Inflammatory macrophage treated with lipopolysaccharide for 4 hours (primary cell): ENCODE measurements at regions not wholly inside any gene's neighbourhood (a gene's known extent, or its start where the extent isn't known, plus 50 kb on each side); places are given as distances from the start of the nearest gene placed in this dataset.
"Not testable (repeated sequence)": the region's sequence is repeated elsewhere in the genome, so short reads cannot be mapped to it uniquely, and the experiment has no call there.

Experiments used
- DNase-seq: peaks from one replicate; pipeline ENCODE4 v3.0.0-alpha.2; 2020

GRCh38 chr2:47728551-47728950 lies 54.4 kb upstream of the MSH6 start:
- no peak for DNase-seq

GRCh38 chr2:47727956-47728355 lies 55.0 kb upstream of the MSH6 start:
- no peak for DNase-seq

- not testable (repeated sequence) for DNase-seq
Measured at GRCh38 chr2:47726978-47727377, 56.0 kb upstream of the MSH6 start.

GRCh38 chr2:47725808-47726207 lies 57.1 kb upstream of the MSH6 start:
- no peak for DNase-seq

GRCh38 chr2:47724221-47724981 lies 58.5 kb upstream of the MSH6 start:
- peak; percentile 63 for DNase-seq

GRCh38 chr2:47721296-47721695 lies 61.6 kb upstream of the MSH6 start:
- no peak for DNase-seq

GRCh38 chr2:47720559-47720958 lies 62.4 kb upstream of the MSH6 start:
- DNase-seq, result no peak

- DNase-seq, result peak; percentile 48
Measured at GRCh38 chr2:47720036-47720435, 62.9 kb upstream of the MSH6 start.

- no peak for DNase-seq
Measured at GRCh38 chr2:47719099-47719498, 63.8 kb upstream of the MSH6 start.

GRCh38 chr2:47716307-47716706 lies 66.6 kb upstream of the MSH6 start:
- DNase-seq, result not testable (repeated sequence)

GRCh38 chr2:47715552-47715951 lies 67.4 kb upstream of the MSH6 start:
- DNase-seq, result no peak

GRCh38 chr2:47708801-47709499 lies 74.0 kb upstream of the MSH6 start:
- DNase-seq, result no peak

GRCh38 chr2:47704287-47704686 lies 78.7 kb upstream of the MSH6 start:
- no peak for DNase-seq

GRCh38 chr2:47699533-47700215 lies 83.3 kb upstream of the MSH6 start:
- no peak for DNase-seq

- not testable (repeated sequence) for DNase-seq
Measured at GRCh38 chr2:47698436-47698972, 84.4 kb upstream of the MSH6 start.

GRCh38 chr2:47697681-47698435 lies 85.1 kb upstream of the MSH6 start:
- DNase-seq, result not testable (repeated sequence)

- no peak for DNase-seq
Measured at GRCh38 chr2:47697000-47697601, 85.8 kb upstream of the MSH6 start.

- DNase-seq, result no peak
Measured at GRCh38 chr2:47696478-47696831, 86.5 kb upstream of the MSH6 start.

GRCh38 chr2:47695800-47696477 lies 87.0 kb upstream of the MSH6 start:
- no peak for DNase-seq

GRCh38 chr2:47694451-47694850 lies 88.5 kb upstream of the MSH6 start:
- not testable (repeated sequence) for DNase-seq

- not testable (repeated sequence) for DNase-seq
Measured at GRCh38 chr2:47690706-47691325, 92.1 kb upstream of the MSH6 start.
